Right renal cortex interstitium (tissue), 3 donors: ENCODE measurements at regions not wholly inside any gene's neighbourhood (a gene's known extent, or its start where the extent isn't known, plus 50 kb on each side); places are given as distances from the start of the nearest gene placed in this dataset.

ENCODE experiments used
- DNase-seq, 3 donors: peaks; one replicate each; pipeline ENCODE4 v3.0.0-alpha.2; 2013; ENCODE audit warnings: low read depth in 3 of 3, low spot score in 2 of 3

DNA sequence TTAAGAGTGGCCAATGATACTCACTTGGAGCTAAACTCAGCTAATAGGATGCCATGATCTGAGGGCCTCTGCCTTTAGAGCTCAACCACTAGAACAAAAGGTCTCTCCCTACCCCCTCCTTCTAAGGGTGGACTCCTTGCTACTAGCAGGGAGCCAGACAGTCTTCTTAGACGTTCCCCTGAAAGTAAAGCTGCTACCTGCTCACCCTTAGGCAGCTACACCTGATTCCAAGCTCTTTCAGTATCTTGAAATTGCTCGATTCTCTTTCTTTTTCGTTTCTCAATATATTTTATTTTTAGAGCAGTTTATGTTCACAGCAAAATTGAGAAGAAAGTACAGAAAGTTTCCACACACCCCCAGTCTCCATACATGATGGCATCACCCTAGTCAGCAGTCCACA, 112.6 kb upstream of the KCNJ15 start:
- DNase-seq, result no peak

GRCh38 chr21:38145104-38145503, 111.7 kb upstream of the KCNJ15 start:
- DNase-seq, result no peak

DNA sequence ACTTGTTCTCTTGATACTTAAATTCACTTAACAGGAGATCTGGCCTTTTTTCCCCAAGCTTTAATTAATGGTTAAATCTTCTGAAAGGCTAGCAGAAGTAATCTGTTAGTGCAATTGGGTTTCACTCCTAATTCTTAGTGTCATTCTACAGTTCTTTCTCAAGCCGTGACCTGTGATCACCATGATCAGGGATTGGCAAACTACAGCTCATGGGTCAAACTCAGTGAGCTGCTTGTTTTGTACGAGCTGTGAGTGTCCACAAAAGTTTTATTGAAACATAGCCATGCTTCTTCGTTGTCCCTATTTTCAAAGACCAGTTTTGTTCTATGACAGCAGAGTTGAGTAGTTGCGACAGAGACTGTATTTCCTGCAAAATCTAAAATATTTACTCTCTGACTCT, 109.4 kb upstream of the KCNJ15 start:
- DNase-seq, result no peak

DNA sequence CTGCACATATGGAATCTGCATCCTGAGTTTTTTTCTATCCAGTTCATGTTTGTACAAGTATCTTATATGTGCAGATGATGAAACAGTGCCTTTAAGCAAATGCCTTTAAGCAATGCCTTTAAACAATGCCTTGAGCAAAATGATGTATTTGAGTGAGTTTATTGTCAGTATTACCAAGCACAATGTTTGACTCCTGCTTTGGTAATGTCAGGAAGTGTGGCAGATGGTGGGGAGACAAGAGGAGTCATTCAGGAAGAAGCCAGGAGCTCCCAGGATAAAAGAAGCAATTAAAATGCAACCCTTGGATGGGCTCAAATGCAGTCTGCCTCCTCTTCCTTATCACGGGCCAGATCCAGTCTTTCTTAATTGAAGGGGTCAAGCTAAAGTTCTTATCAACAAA, 108.7 kb upstream of the KCNJ15 start:
- DNase-seq, result no peak

DNA sequence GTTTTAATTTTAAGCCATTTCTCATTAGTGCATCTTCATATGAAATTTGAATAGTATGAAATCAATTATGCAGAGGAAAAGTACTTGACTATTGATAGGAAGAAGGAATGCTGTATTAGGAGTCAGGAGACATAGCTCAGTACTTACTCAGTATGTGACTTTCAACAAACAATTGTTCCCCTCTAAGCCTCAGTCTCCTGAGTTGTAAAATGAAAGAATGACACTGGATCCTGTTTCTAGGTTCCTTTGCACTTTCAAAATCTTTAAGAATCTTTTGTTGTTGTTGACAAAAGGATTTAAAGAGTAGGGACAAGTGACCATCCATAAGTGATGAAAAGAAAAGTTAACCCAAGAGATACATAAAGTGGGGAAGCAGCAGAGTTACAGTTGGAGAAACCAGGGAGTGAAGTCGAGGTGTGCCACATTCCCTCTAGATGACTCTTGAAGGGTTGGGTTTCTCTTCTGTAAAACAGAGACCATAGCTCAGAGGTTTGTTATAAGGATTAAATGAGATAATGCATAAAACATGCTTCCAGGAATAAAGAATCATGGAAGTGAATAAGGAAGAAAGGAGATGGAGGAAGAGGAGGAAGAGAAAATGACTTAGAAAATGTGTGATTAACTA, 105.7 kb upstream of the KCNJ15 start:
- DNase-seq, result no peak

GRCh38 chr21:38156200-38156599, 100.6 kb upstream of the KCNJ15 start:
- DNase-seq, result no peak

- no peak for DNase-seq
These were observed 97.4 kb upstream of the KCNJ15 start for GRCh38 chr21:38159355-38159754.

DNA sequence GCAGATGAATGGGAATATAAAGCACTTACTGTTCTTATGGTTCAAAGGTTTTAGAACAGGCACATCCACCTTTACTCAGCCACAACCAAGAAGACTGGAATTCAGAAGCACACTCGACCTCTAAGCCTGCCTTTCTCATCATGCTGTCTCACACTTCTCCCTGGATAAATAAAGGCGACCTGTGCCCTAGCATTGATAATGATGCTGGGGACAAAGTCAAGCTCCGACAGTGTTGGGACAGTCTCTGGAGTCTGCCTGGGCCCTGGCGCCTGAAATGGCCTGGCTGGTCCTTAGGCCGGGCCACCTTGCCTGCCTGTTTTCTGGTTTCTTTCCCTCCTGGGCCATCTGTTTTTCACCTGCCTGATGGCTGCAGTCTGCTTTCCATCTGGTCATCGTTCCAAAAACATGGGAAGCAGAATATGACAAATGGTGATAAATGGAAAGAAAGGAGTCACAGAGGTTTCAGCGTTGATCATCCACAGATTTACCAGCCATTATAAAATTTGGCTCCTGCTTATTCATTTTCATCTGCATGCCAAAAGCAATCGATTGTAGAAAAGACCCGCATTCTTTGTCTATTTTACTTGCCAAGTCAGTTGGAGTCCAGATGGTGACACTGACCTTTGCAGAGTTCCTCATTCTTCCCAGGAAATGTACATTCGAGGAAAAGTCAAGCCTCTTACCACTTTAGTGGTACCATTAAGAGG, 91.2 kb upstream of the KCNJ15 start:
- no peak for DNase-seq

- DNase-seq, result no peak
These were observed 90.6 kb upstream of the KCNJ15 start for GRCh38 chr21:38166173-38166535.

- no peak for DNase-seq
These were observed 89.4 kb upstream of the KCNJ15 start for GRCh38 chr21:38167345-38167744.

DNA sequence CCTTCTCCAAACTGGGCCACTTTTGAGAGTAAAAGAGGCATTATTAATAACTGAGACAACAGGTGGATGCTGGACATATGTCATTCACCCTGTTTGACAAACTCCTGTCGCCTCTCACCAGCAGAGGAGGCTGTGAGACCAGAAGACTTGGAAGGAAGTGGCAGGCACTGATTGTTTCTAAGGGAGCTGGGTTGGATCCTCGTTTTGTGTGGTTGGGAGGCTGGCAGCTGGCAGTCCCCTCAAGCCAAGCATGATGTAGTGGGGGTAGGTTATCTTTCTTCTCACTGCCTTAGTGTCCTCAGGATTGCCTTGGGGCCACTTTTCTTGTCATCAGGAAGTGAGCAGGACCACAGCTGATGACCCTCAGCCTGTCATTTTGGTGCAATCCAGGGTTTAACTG, 86.5 kb upstream of the KCNJ15 start:
- no peak for DNase-seq

DNA sequence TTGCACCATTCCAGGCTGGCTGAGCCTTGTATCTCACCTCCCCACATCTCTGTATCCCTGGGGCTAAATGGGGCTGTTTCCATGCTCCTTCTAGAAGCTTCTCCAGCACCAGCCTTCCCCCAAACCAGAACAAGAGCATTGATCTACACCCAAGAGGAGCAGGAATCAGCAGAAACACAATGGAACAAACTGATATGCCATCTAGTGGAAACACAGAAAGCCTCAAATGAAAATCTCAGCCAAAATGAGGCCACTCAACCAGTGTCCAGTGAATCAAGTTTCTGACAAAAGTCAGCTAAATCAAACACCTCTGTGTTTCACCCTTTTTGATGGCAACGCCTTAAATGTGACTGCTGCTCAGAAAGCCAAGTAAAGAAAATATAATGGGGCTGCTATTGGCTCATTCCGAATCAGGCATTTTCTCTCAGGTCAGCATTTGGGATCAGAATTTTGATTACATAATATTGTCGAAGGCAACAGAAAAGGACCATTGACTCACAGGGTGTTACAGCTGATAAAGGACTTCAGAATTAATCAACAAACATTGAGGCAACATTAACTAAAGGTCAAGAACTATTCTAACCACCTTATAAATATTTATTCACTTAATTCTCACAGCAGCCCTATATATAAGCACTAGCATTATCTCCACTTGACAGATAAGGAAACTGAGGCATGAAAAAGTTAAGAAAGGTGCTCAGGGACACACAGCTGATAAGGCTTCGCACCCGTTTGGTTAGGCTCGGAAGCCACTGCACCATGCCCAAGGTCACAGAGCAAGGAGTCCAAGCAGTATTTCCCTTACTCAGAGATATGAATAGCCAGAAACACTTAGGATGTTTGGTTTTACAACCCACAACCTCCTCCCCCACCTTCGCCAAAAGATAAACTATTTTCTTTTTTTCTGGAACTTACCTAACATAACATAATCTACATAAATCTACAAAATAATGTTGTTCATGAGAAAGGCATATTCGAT, 85.8 kb upstream of the KCNJ15 start:
- DNase-seq, result no peak

- DNase-seq, result peak in 1 of 3 donors; percentile 45
These were observed 85.0 kb upstream of the KCNJ15 start for GRCh38 chr21:38171723-38172344.

GRCh38 chr21:38173276-38174035, 83.3 kb upstream of the KCNJ15 start:
- no peak for DNase-seq

GRCh38 chr21:38175306-38175705, 81.5 kb upstream of the KCNJ15 start:
- no peak for DNase-seq

DNA sequence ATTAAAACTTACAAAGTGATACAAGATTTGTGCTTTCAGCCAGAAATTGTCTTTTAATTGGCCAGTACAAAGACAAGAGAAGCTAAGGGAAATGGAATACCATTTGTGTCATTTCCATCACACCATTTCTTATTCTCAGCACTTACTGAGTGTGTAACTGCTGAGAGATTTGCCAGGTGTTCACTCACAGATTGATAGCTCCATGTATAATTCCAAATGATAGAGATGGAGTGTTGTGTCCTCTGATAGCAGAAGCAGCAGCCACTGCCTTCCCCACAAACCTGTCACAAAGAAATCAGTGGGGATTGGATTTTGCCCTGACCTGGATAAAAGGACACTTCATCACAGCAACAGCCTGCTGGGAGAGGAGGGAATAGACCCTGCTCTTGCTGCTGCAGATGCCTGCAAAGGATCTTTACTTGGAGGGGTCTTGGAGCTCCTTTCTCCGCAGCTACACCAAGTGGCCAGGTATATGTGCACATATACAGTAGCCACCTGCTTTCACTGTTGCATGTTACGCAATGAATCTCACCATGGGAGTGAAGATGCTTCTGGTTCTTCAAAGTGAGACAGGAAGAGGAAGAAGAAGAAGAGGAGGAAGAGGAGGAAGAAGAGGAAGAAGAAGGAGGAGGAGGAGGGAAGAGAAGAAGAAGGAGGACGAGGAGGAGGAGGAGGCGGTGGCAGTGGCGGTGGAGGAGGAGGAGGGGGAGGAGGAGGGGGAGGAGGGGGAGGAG, 78.7 kb upstream of the KCNJ15 start:
- no peak for DNase-seq

GRCh38 chr21:38178653-38179470, 77.9 kb upstream of the KCNJ15 start:
- no peak for DNase-seq

DNA sequence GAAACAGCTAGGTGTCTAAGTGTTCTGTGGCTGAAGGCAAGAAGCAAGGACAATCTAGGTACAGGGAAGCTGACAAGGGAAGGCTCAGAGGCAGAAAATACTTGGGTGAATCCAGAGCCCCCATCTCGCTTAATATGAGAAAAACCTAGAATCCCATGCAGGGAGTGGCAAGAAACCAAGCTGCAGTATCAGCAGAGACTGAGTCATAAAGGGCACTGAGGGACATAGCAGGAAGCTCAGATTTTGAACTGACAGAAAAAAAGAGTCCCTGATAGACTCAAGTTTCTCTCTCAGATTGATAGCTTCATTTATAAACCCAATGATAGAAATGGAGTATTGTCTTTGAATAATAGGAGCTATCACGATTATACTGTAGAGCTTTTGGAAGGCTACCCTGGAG, 77.3 kb upstream of the KCNJ15 start:
- DNase-seq, result no peak

- DNase-seq, result no peak
These were observed 75.7 kb upstream of the KCNJ15 start for GRCh38 chr21:38181096-38181495.
